ENCODE measurements at regions not wholly inside any gene's neighbourhood (a gene's known extent, or its start where the extent isn't known, plus 50 kb on each side); places are given as distances from the start of the nearest gene placed in this dataset.
A peak's percentile ranks its signal among the peaks of the same experiment; 100 is the strongest.

- no peak for DNase-seq (ENCODE audit: low spot score)
- Mint-ChIP-seq H3K36me3 (ENCODE audit: low read depth) (peaks cover 8% of the 10 kb centered on the region), H3K27ac (ENCODE audit: unreplicated experiment) (no peak overlapping the region), H3K4me3 (ENCODE audit: unreplicated experiment) (no peak overlapping the region), H3K4me1 (ENCODE audit: low read depth) (no peaks in the 10 kb centered on the region), H3K27me3 (ENCODE audit: low read depth) (peaks cover 12% of the 10 kb centered on the region), H3K9me3 (ENCODE audit: low read depth) (peaks cover 41% of the 10 kb centered on the region)
- TF ChIP-seq CTCF (IDR thresholded peaks at IDR 0.05) = peak; percentile 70
These were observed 143.2 kb downstream of the PTPRU start for GRCh38 chr1:29379443-29380073.
